Vagina (tissue), 2 donors: ENCODE measurements at regions not wholly inside any gene's neighbourhood (a gene's known extent, or its start where the extent isn't known, plus 50 kb on each side); places are given as distances from the start of the nearest gene placed in this dataset.

ENCODE experiments used
- CTCF ChIP-seq, 3 experiments: fragments of 450-650 bp in 2 of 3; fragments of 200-600 bp in 1 of 3; sonication (generic) in 1 of 3; IDR thresholded peaks; one replicate each; pipeline ENCODE4 v1.5.1; 2017 to 2019; ENCODE audit warnings: antibody characterized with exemption in 3 of 3, mild to moderate bottlenecking in 2 of 3, moderate library complexity in 2 of 3
- POLR2A ChIP-seq, 2 donors: fragments of 450-650 bp; IDR thresholded peaks; one replicate each; pipeline ENCODE4 v1.6.1; 2017; ENCODE audit warnings: antibody characterized with exemption in 2 of 2, mild to moderate bottlenecking in 2 of 2, moderate library complexity in 2 of 2

- TF ChIP-seq CTCF (IDR thresholded peaks at IDR 0.05) (no peak), POLR2A (IDR thresholded peaks at IDR 0.05) (no peak)
Measured at GRCh38 chr2:239710953-239711861, 310.4 kb upstream of the HDAC4 start.
